ENCODE measurements at regions not wholly inside any gene's neighbourhood (a gene's known extent, or its start where the extent isn't known, plus 50 kb on each side); places are given as distances from the start of the nearest gene placed in this dataset.
"Not testable (repeated sequence)": the region's sequence is repeated elsewhere in the genome, so short reads cannot be mapped to it uniquely, and the experiment has no call there.

- Histone ChIP-seq H3K27ac (no peak overlapping the region), H3K4me3 (no peak overlapping the region), H3K4me1 (ENCODE audit: insufficient read depth) (no peaks in the 10 kb centered on the region), H3K9me3 (no peaks in the 10 kb centered on the region), H3K36me3 (no peaks in the 10 kb centered on the region), H3K27me3 (no peaks in the 10 kb centered on the region)
- 78 to 81% (median 79%) methylated on average over 4 of the region's 4 CpGs for WGBS, 3 donors
- DNase-seq: no peak
- TF ChIP-seq EP300 (IDR thresholded peaks at IDR 0.05) (no peak), POLR2A (IDR thresholded peaks at IDR 0.05) (no peak), CTCF (IDR thresholded peaks at IDR 0.05) (no peak)
- intact Hi-C loops (cut with DNase I): no loop called here
Measured at GRCh38 chr10:111303887-111304286, 227.1 kb downstream of the ADRA2A start.

GRCh38 chr10:111316722-111317212 is 239.9 kb downstream of the ADRA2A start:
- Histone ChIP-seq H3K9me3 (no peaks in the 10 kb centered on the region), H3K36me3 (no peaks in the 10 kb centered on the region), H3K27ac (no peak overlapping the region), H3K4me3 (no peak overlapping the region), H3K27me3 (no peaks in the 10 kb centered on the region), H3K4me1 (ENCODE audit: insufficient read depth) (no peaks in the 10 kb centered on the region)
- TF ChIP-seq EP300 (IDR thresholded peaks at IDR 0.05): no peak
- no peak for TF ChIP-seq CTCF (IDR thresholded peaks at IDR 0.05)
- no peak for TF ChIP-seq POLR2A (IDR thresholded peaks at IDR 0.05)
- intact Hi-C loops (cut with DNase I): no loop called here
- DNase-seq: no peak
- 15 to 24% (median 17%) methylated on average over 4 of the region's 4 CpGs for WGBS, 3 donors

GRCh38 chr10:111319866-111320265 is 243.0 kb downstream of the ADRA2A start:
- TF ChIP-seq POLR2A (IDR thresholded peaks at IDR 0.05): no peak
- no peak for TF ChIP-seq EP300 (IDR thresholded peaks at IDR 0.05)
- TF ChIP-seq CTCF (IDR thresholded peaks at IDR 0.05): no peak
- intact Hi-C loops (cut with DNase I): no loop called here
- no peaks in the 10 kb centered on the region for H3K27me3 ChIP-seq
- no peak for DNase-seq
- H3K36me3 ChIP-seq: no peaks in the 10 kb centered on the region
- no peak overlapping the region for H3K27ac ChIP-seq
- no peaks in the 10 kb centered on the region for H3K9me3 ChIP-seq
- no peak overlapping the region for H3K4me3 ChIP-seq
- H3K4me1 ChIP-seq (ENCODE audit: insufficient read depth): no peaks in the 10 kb centered on the region

- Histone ChIP-seq H3K4me3 (no peak overlapping the region), H3K9me3 (no peaks in the 10 kb centered on the region), H3K27ac (no peak overlapping the region), H3K27me3 (no peaks in the 10 kb centered on the region), H3K4me1 (ENCODE audit: insufficient read depth) (no peaks in the 10 kb centered on the region), H3K36me3 (no peaks in the 10 kb centered on the region)
- 69 to 82% (median 78%) methylated on average over 3 of the region's 3 CpGs for WGBS, 3 donors
- intact Hi-C loops (cut with DNase I): no loop called here
- DNase-seq: no peak
- no peak for TF ChIP-seq POLR2A (IDR thresholded peaks at IDR 0.05)
- no peak for TF ChIP-seq CTCF (IDR thresholded peaks at IDR 0.05)
- TF ChIP-seq EP300 (IDR thresholded peaks at IDR 0.05): no peak
Measured at GRCh38 chr10:111323389-111323966, 246.6 kb downstream of the ADRA2A start.

GRCh38 chr10:111332174-111332573 is 255.3 kb downstream of the ADRA2A start:
- H3K27ac ChIP-seq; H3K27me3 ChIP-seq; DNase-seq; intact Hi-C loops (cut with DNase I); H3K4me1 ChIP-seq (ENCODE audit: insufficient read depth); H3K4me3 ChIP-seq; H3K9me3 ChIP-seq; H3K36me3 ChIP-seq: not testable (repeated sequence)
- WGBS, 3 donors: 5 to 9% (median 6%) methylated on average over 1 of the region's 1 CpG
